Neural progenitor cell (in vitro differentiated cells): ENCODE measurements at regions not wholly inside any gene's neighbourhood (a gene's known extent, or its start where the extent isn't known, plus 50 kb on each side); places are given as distances from the start of the nearest gene placed in this dataset.

ENCODE experiments used
- DNase-seq: peaks from one replicate; pipeline ENCODE4 v3.0.0-alpha.2; 2016; ENCODE audit warnings: low spot score
- H2AFZ ChIP-seq: fragments of 200-600 bp; sonication (generic); replicated peaks from 2 replicates; pipeline ENCODE4 v1.6.1; 2016; ENCODE audit warnings: antibody characterized with exemption
- H3F3A ChIP-seq: fragments of 200-600 bp; sonication (generic); 2 replicates; pipeline ENCODE4 v1.6.1; 2016; ENCODE audit warnings: antibody characterized with exemption, low read depth
- H3K27ac ChIP-seq: fragments of 200-600 bp; sonication (generic); 2 replicates; pipeline ENCODE4 v1.5.1; 2016; ENCODE audit warnings: mild to moderate bottlenecking
- H3K27me3 ChIP-seq: fragments of 200-600 bp; sonication (generic); 2 replicates; pipeline ENCODE4 v1.6.1; 2016; ENCODE audit warnings: mild to moderate bottlenecking, moderate library complexity
- H3K36me3 ChIP-seq: fragments of 200-600 bp; sonication (generic); 2 replicates; pipeline ENCODE4 v1.5.1; 2016
- H3K4me1 ChIP-seq: fragments of 200-600 bp; sonication (generic); 2 replicates; pipeline ENCODE4 v1.6.1; 2016; ENCODE audit warnings: mixed run types
- H3K4me2 ChIP-seq: fragments of 200-600 bp; sonication (generic); 2 replicates; pipeline ENCODE4 v1.6.1; 2016
- H3K4me3 ChIP-seq: fragments of 200-600 bp; sonication (generic); 2 replicates; pipeline ENCODE4 v1.5.1; 2016
- H3K79me2 ChIP-seq: fragments of 200-600 bp; sonication (generic); 2 replicates; pipeline ENCODE4 v1.6.1; 2016; ENCODE audit warnings: low read depth
- H3K9ac ChIP-seq: fragments of 200-600 bp; sonication (generic); 2 replicates; pipeline ENCODE4 v1.6.1; 2016
- H3K9me3 ChIP-seq: fragments of 200-600 bp; sonication (generic); 2 replicates; pipeline ENCODE4 v1.5.1; 2016; ENCODE audit warnings: low read depth
- H4K20me1 ChIP-seq: fragments of 200-600 bp; sonication (generic); 2 replicates; pipeline ENCODE4 v1.6.1; 2016; ENCODE audit warnings: low read depth
- H3K27ac Mint-ChIP-seq: 3 replicates; pipeline ENCODE4 v1.8.0; 2021; ENCODE audit warnings: mixed read lengths
- H3K27me3 Mint-ChIP-seq: 2 replicates; pipeline ENCODE4 v1.8.0; 2022; ENCODE audit warnings: low read depth, mild to moderate bottlenecking, inconsistent platforms, moderate library complexity, mixed read lengths; ENCODE audit not compliant: insufficient read depth
- H3K36me3 Mint-ChIP-seq: 3 replicates; pipeline ENCODE4 v1.8.0; 2021; ENCODE audit warnings: mixed read lengths
- H3K4me1 Mint-ChIP-seq: 3 replicates; pipeline ENCODE4 v1.8.0; 2021; ENCODE audit warnings: mixed read lengths
- H3K4me3 Mint-ChIP-seq: 3 replicates; pipeline ENCODE4 v1.8.0; 2021; ENCODE audit warnings: mild to moderate bottlenecking, moderate library complexity, mixed read lengths
- H3K9me3 Mint-ChIP-seq: 3 replicates; pipeline ENCODE4 v1.8.0; 2020; ENCODE audit warnings: mixed read lengths
- CTCF ChIP-seq: fragments of 200-600 bp; sonication (generic); IDR thresholded peaks from 2 replicates; pipeline ENCODE4 v1.5.1; 2017; ENCODE audit warnings: antibody characterized with exemption, mild to moderate bottlenecking
- EZH2 ChIP-seq: fragments of 200-600 bp; sonication (generic); IDR thresholded peaks from 2 replicates; pipeline ENCODE4 v1.6.1; 2017; ENCODE audit warnings: antibody characterized with exemption, mild to moderate bottlenecking, moderate library complexity
- EZH2phosphoT487 ChIP-seq: fragments of 200-600 bp; sonication (generic); IDR thresholded peaks from 2 replicates; pipeline ENCODE4 v1.6.1; 2017; ENCODE audit warnings: antibody characterized with exemption

GRCh38 chr10:3892440-3893425, 107.7 kb upstream of the KLF6 start:
- H3K27me3 Mint-ChIP-seq: peaks cover 6% of the 10 kb centered on the region
- no peak overlapping the region for H3K4me3 Mint-ChIP-seq
- H3K4me1 Mint-ChIP-seq: peaks cover 15% of the 10 kb centered on the region
- Histone ChIP-seq H3K4me1 (peaks cover 12% of the 10 kb centered on the region), H3K36me3 (no peaks in the 10 kb centered on the region), H3K27ac (no peak overlapping the region), H3K4me3 (no peak overlapping the region), H2AFZ (no peak overlapping the region), H3K9me3 (no peaks in the 10 kb centered on the region), H3K4me2 (no peak overlapping the region), H3K79me2 (no peaks in the 10 kb centered on the region), H4K20me1 (no peaks in the 10 kb centered on the region), H3K27me3 (no peaks in the 10 kb centered on the region), H3K9ac (no peak overlapping the region), H3F3A (peaks cover under 1% of the 10 kb centered on the region)
- no peak overlapping the region for H3K27ac Mint-ChIP-seq
- no peaks in the 10 kb centered on the region for H3K36me3 Mint-ChIP-seq
- no peak for DNase-seq
- TF ChIP-seq EZH2phosphoT487 (no peak), EZH2 (no peak), CTCF (no peak)
- no peaks in the 10 kb centered on the region for H3K9me3 Mint-ChIP-seq

- Mint-ChIP-seq H3K9me3 (no peaks in the 10 kb centered on the region), H3K4me1 (peaks cover 28% of the 10 kb centered on the region), H3K36me3 (no peaks in the 10 kb centered on the region), H3K4me3 (no peak overlapping the region), H3K27me3 (peaks cover 3% of the 10 kb centered on the region), H3K27ac (no peak overlapping the region)
- H3K36me3 ChIP-seq: no peaks in the 10 kb centered on the region
- H2AFZ ChIP-seq: no peak overlapping the region
- no peak for DNase-seq
- H4K20me1 ChIP-seq: no peaks in the 10 kb centered on the region
- no peak overlapping the region for H3K27ac ChIP-seq
- H3K4me1 ChIP-seq: peaks cover 25% of the 10 kb centered on the region
- no peaks in the 10 kb centered on the region for H3K27me3 ChIP-seq
- H3F3A ChIP-seq: peaks cover 9% of the 10 kb centered on the region
- no peaks in the 10 kb centered on the region for H3K79me2 ChIP-seq
- no peak overlapping the region for H3K4me2 ChIP-seq
- TF ChIP-seq EZH2phosphoT487 (no peak), EZH2 (no peak), CTCF (no peak)
- H3K9ac ChIP-seq: no peak overlapping the region
- no peaks in the 10 kb centered on the region for H3K9me3 ChIP-seq
- no peak overlapping the region for H3K4me3 ChIP-seq
These were observed 106.4 kb upstream of the KLF6 start for GRCh38 chr10:3891396-3891795.

DNA sequence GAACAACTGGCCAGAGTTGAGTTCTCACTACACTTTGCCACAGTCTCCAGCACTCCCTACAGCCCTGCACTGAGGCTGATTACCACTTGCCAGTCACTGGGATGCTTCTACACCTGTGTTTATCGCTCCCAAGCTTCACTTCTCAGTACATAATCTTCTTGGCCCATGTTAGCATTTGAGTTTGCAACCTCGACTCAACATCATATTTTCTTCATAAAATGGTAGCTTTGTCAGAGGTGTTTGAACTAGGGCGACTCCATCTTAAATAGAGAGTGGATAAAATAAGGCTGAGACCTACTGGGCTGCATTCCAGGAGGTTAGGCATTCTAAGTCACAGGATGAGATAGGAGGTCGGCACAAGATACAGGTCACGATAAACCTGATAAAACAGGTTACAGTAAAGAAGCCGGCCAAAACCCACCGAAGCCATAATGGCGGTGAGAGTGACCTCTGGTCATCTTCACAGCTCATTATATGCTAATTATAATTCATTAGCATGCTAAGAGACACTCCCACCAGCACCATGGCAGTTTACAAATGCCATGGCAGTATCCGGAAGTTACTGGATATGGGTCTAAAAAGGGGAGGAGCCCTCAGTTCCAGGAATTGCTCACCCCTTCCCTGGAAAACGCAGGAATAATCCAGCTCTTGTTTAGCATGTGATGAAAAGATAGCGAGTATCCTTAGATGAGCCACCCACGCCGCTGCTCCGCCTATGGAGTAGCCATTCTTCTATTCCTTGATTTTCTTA, 105.8 kb upstream of the KLF6 start:
- Mint-ChIP-seq H3K4me3 (no peak overlapping the region), H3K27ac (no peak overlapping the region), H3K36me3 (no peaks in the 10 kb centered on the region), H3K4me1 (peaks cover 32% of the 10 kb centered on the region), H3K27me3 (peaks cover 3% of the 10 kb centered on the region), H3K9me3 (no peaks in the 10 kb centered on the region)
- H3K36me3 ChIP-seq: no peaks in the 10 kb centered on the region
- no peak overlapping the region for H2AFZ ChIP-seq
- peaks cover 9% of the 10 kb centered on the region for H3F3A ChIP-seq
- peaks cover 30% of the 10 kb centered on the region for H3K4me1 ChIP-seq
- TF ChIP-seq CTCF: no peak
- TF ChIP-seq EZH2phosphoT487: no peak
- TF ChIP-seq EZH2: no peak
- H3K9ac ChIP-seq: no peak overlapping the region
- no peak overlapping the region for H3K27ac ChIP-seq
- no peak overlapping the region for H3K4me3 ChIP-seq
- no peaks in the 10 kb centered on the region for H3K9me3 ChIP-seq
- H3K79me2 ChIP-seq: no peaks in the 10 kb centered on the region
- H4K20me1 ChIP-seq: no peaks in the 10 kb centered on the region
- H3K27me3 ChIP-seq: no peaks in the 10 kb centered on the region
- DNase-seq: no peak
- H3K4me2 ChIP-seq: no peak overlapping the region
